ENCODE measurements at regions not wholly inside any gene's neighbourhood (a gene's known extent, or its start where the extent isn't known, plus 50 kb on each side); places are given as distances from the start of the nearest gene placed in this dataset.

- Histone ChIP-seq H3K27me3 (ENCODE audit: control insufficient read depth in 2 of 2, insufficient read depth in 2 of 2, low read length in 2 of 2) (no peaks in the 10 kb centered on the region), H3K9ac (replicated peaks; ENCODE audit: extremely low read depth, insufficient read depth, low read length) (no peak overlapping the region), H3K4me2 (ENCODE audit: insufficient read depth, low read length) (no peak overlapping the region), H3K79me2 (ENCODE audit: control insufficient read depth, insufficient read depth, low read length) (no peaks in the 10 kb centered on the region), H4K20me1 (replicated peaks; ENCODE audit: control insufficient read depth, extremely low read depth, insufficient read depth, low read length) (no peaks in the 10 kb centered on the region), H3K4me3 (replicated peaks in 1 of 3; ENCODE audit: insufficient read depth in 1 of 3, low read depth in 1 of 3, low read length in 3 of 3) (no peak overlapping the region), H3K9me3 (replicated peaks; ENCODE audit: control insufficient read depth, insufficient read depth, low read length) (no peaks in the 10 kb centered on the region), H2AFZ (ENCODE audit: low read depth, low read length) (no peak overlapping the region), H3K36me3 (ENCODE audit: control insufficient read depth in 2 of 2, extremely low read depth in 1 of 2, insufficient read depth in 2 of 2, low read length in 2 of 2) (no peaks in the 10 kb centered on the region), H3K27ac (ENCODE audit: insufficient read depth, low read depth, low read length) (no peak overlapping the region), H3K4me1 (ENCODE audit: control insufficient read depth, extremely low read depth, insufficient read depth, low read length) (no peaks in the 10 kb centered on the region), H3K9me1 (replicated peaks; ENCODE audit: control insufficient read depth, extremely low read depth, insufficient read depth, low read length) (no peaks in the 10 kb centered on the region)
- dilution Hi-C loops (cut with MboI; ENCODE audit: extremely low pct_ligation_motif_present, low sequenced_read_pairs), result no loop called here
- DNase-seq (ENCODE audit: low read depth, low spot score) (no peak), FAIRE-seq (no peak)
- intact Hi-C loops (cut with micrococcal nuclease), result no loop called here
- ChIA-PET POLR2A (no interaction called here), CTCF (interaction anchor here (1.3 to 1.7 kb wide), 2 partner anchors 12 to 14 kb away, joined by 3 read pairs; no protein-coding TSS in a partner anchor)
- no peak for TF ChIP-seq POLR2AphosphoS5 (IDR thresholded peaks at IDR 0.05; ENCODE audit: insufficient read depth, low read depth, low read length)
- TF ChIP-seq POLR2A (IDR thresholded peaks at IDR 0.05; ENCODE audit: low read depth, low read length), result no peak
- BruUV-seq (replicated peaks), result no TSS peak
Measured at GRCh38 chr10:8967061-8967460, 912.6 kb downstream of the GATA3 start.

GRCh38 chr10:8969853-8970252, 915.4 kb downstream of the GATA3 start:
- H2AFZ ChIP-seq (ENCODE audit: low read depth, low read length), result no peak overlapping the region
- H3K79me2 ChIP-seq (ENCODE audit: control insufficient read depth, insufficient read depth, low read length), result no peaks in the 10 kb centered on the region
- ChIA-PET CTCF (no interaction called here), POLR2A (no interaction called here)
- intact Hi-C loops (cut with micrococcal nuclease), result no loop called here
- DNase-seq (ENCODE audit: low read depth, low spot score), result no peak
- BruUV-seq (replicated peaks), result no TSS peak
- H3K27ac ChIP-seq (ENCODE audit: insufficient read depth, low read depth, low read length), result no peak overlapping the region
- no peak for TF ChIP-seq MAX (IDR thresholded peaks at IDR 0.05; ENCODE audit: insufficient read depth, insufficient read length)
- no peak for TF ChIP-seq CTCF (IDR thresholded peaks at IDR 0.05; ENCODE audit: extremely low read depth in 1 of 2, insufficient read depth in 1 of 2, low read depth in 1 of 2, low read length in 2 of 2)
- TF ChIP-seq POLR2AphosphoS5 (IDR thresholded peaks at IDR 0.05; ENCODE audit: insufficient read depth, low read depth, low read length), result no peak
- TF ChIP-seq GATA2 (IDR thresholded peaks at IDR 0.05; ENCODE audit: insufficient read depth, insufficient read length, low read depth, low read length), result no peak
- no peak for TF ChIP-seq FOS (IDR thresholded peaks at IDR 0.05; ENCODE audit: borderline replicate concordance, insufficient read depth, low read length)
- TF ChIP-seq JUN (IDR thresholded peaks at IDR 0.05; ENCODE audit: borderline replicate concordance, insufficient read depth, insufficient read length, low read depth), result no peak
- no peak for TF ChIP-seq POLR2A (IDR thresholded peaks at IDR 0.05; ENCODE audit: low read depth, low read length)
- dilution Hi-C loops (cut with MboI; ENCODE audit: extremely low pct_ligation_motif_present, low sequenced_read_pairs), result no loop called here
- no peak for FAIRE-seq
- H3K27me3 ChIP-seq (ENCODE audit: control insufficient read depth in 2 of 2, insufficient read depth in 2 of 2, low read length in 2 of 2), result no peaks in the 10 kb centered on the region
- H3K36me3 ChIP-seq (ENCODE audit: control insufficient read depth in 2 of 2, extremely low read depth in 1 of 2, insufficient read depth in 2 of 2, low read length in 2 of 2), result no peaks in the 10 kb centered on the region
- no peak overlapping the region for H3K4me3 ChIP-seq (replicated peaks in 1 of 3; ENCODE audit: insufficient read depth in 1 of 3, low read depth in 1 of 3, low read length in 3 of 3)
- H3K9ac ChIP-seq (replicated peaks; ENCODE audit: extremely low read depth, insufficient read depth, low read length), result no peak overlapping the region
- H4K20me1 ChIP-seq (replicated peaks; ENCODE audit: control insufficient read depth, extremely low read depth, insufficient read depth, low read length), result no peaks in the 10 kb centered on the region
- no peaks in the 10 kb centered on the region for H3K4me1 ChIP-seq (ENCODE audit: control insufficient read depth, extremely low read depth, insufficient read depth, low read length)
- H3K4me2 ChIP-seq (ENCODE audit: insufficient read depth, low read length), result no peak overlapping the region
- H3K9me3 ChIP-seq (replicated peaks; ENCODE audit: control insufficient read depth, insufficient read depth, low read length), result no peaks in the 10 kb centered on the region
- H3K9me1 ChIP-seq (replicated peaks; ENCODE audit: control insufficient read depth, extremely low read depth, insufficient read depth, low read length), result no peaks in the 10 kb centered on the region

Measured in endothelial cell of umbilical vein (primary cell).